GM13976 (cell line): ENCODE measurements at regions not wholly inside any gene's neighbourhood (a gene's known extent, or its start where the extent isn't known, plus 50 kb on each side); places are given as distances from the start of the nearest gene placed in this dataset.
"Not testable (repeated sequence)": the region's sequence is repeated elsewhere in the genome, so short reads cannot be mapped to it uniquely, and the experiment has no call there.

Experiments used
- DNase-seq: peaks from one replicate; pipeline ENCODE4 v3.0.0; 2012; ENCODE audit warnings: low spot score
- CTCF ChIP-seq: IDR thresholded peaks from 2 replicates; pipeline ENCODE4 v1.5.1; 2012; ENCODE audit warnings: borderline replicate concordance, mild to moderate bottlenecking; ENCODE audit not compliant: insufficient read depth; ENCODE audit errors: extremely low read depth, missing control alignments, control extremely low read depth
- in situ Hi-C: fragments of 300-500 bp; cut with MboI; formaldehyde crosslinking; loops from one replicate; pipeline ENCODE4 v1.12.0; 2022; ENCODE audit warnings: low sequenced_read_pairs, mixed read lengths, inconsistent platforms; ENCODE audit not compliant: unreplicated experiment

GRCh38 chr4:82247171-82247570 lies 126.6 kb downstream of the HNRNPD start:
- no peak for TF ChIP-seq CTCF
- DNase-seq: no peak
- in situ Hi-C loops: no loop called here

GRCh38 chr4:82241534-82241933 lies 132.3 kb downstream of the HNRNPD start:
- DNase-seq: no peak
- no peak for TF ChIP-seq CTCF
- in situ Hi-C loops: no loop called here

GRCh38 chr4:82240410-82240809 lies 133.4 kb downstream of the HNRNPD start:
- DNase-seq: no peak
- in situ Hi-C loops: no loop called here
- TF ChIP-seq CTCF: no peak

DNA sequence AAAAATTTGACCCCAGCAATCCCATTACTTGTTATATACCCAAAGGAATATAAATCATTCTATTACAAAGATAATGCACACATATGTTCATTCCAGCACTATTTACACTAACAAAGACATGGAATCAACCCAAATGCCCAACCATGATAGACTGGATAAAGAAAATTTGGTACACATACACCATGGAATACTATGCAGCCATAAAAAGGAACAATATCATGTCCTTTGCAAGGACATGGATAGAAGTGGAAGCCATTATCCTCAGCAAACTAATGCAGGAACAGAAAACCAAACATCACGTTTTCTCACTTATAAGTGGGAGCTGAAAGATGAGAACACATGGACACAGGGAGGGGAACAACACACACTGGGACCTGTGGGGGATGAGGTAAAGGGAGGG lies 136.6 kb downstream of the HNRNPD start:
- in situ Hi-C loops, DNase-seq: not testable (repeated sequence)

GRCh38 chr4:82235346-82235745 lies 138.4 kb downstream of the HNRNPD start:
- in situ Hi-C loops: no loop called here
- no peak for TF ChIP-seq CTCF
- DNase-seq: no peak

DNA sequence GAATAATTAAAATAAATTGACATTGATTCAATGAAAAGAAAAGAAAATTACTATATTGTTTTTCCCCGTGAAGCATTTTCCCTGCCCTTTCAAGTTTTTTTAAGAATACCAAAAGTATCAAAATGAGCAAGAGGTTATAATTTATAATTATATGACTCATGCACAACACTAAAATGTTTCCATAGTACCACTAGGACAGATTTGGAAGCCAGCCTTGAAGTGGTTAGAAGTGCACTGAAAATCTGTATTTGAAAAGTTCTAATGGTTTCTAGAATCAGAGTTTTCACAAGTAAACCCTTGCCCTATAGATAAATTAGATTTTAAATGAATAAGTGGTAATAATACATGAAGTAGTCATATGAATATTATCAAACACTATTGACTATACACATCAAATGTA lies 140.9 kb downstream of the HNRNPD start:
- DNase-seq: no peak
- TF ChIP-seq CTCF: no peak
- in situ Hi-C loops: no loop called here

DNA sequence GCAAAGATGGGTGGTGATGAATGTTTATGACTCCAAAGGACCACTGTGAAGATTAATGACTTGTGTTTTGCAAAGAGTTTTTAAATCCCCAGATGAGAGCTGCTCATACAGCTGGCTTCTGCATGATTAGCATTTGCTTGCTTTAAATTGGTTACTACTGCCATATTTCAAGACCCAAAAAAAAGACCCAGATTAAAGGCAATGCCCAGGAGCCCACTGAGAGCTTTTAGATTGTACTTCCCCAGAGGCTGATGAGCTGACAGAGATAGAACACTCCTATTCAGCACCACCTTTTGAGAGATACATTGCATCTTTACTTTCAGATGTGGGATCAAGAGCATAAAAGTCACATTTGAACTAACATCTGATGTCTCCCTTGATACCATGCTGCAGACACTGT lies 142.0 kb downstream of the HNRNPD start:
- in situ Hi-C loops: no loop called here
- no peak for DNase-seq
- no peak for TF ChIP-seq CTCF
